ENCODE measurements at regions not wholly inside any gene's neighbourhood (a gene's known extent, or its start where the extent isn't known, plus 50 kb on each side); places are given as distances from the start of the nearest gene placed in this dataset.

DNA sequence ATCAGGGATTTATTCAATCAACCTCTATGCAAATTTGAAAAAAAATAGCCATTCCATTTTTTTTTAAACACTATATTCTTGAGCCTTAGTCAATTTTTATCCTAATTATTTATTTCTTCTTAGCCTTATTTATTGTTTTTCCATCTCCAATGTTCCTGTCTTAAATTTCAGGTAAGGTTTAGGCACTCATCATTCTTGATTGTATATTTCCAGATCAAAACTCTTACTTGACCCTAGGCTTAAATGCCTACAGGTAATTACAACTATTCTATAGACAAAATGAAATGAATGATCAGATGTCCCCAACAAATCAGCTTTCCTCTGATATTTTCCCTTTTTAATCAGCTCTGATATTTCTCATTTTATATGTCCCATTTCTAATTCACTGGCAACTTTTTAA is 402.6 kb upstream of the EPHA7 start:
- DNase-seq = no peak

DNA sequence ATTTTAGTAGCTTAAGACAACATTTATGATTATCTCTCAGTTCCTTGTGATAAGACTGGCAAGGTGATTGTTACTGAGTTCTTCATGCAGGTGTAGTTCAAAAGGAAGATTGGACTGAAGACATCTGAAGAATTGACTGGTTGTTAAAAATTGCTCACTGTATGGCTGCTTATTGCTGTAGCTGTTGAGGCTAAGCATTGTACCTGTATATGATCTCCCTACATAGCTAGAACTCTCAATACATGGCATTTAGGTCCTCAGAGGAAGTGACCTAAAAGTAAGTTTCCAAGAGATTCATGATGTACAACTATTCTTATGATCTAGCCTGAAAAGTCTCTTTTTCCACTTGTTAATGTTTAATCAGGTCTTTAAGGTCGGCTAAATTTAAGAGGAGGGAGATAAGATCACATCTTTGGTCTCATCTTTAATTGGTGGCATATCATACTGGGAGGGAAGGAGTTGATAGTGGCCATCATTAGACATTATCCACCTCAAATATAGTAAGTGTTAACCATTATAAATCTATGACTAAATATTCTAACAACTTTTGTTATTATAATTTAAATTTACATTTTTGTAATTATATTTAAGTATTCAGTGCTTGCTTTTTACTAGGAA is 401.2 kb upstream of the EPHA7 start:
- DNase-seq = no peak

DNA sequence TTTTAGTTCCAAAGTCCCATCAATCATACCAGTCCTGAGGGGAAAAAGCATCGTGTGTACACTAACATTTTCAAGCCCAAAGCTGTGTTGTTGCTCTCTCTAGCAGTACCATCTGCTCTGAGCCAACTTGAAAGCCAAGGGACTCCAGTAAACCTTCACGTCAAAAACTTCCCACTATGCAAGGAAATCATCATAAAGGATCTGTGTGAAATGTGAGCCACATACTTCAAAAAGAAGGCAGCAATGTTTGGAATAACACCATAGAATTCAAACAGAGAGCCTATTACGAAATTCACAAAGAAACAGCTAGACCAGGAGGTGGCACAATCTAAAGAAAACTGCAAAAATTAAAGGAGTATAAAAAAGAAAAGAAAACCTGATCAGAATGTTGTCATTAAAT is 399.8 kb upstream of the EPHA7 start:
- DNase-seq = no peak

DNA sequence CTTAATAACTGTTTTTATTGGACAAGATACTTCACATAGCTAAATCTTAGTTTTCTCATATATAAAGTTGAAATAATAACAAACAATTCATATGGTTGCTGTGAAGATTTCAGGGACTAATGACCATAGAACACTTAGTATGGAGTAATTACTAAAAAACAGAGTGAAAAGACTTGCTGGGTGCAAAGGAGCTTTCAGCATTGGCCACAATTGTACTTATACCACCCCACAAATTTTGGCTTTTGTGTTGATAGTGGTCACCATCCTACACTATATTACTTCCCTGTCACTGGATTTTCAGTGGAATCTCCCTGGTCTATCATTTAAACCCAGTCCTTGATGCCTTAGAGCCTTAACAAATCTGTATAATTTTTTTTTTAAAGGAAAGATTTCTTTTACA is 398.6 kb upstream of the EPHA7 start:
- DNase-seq = no peak

DNA sequence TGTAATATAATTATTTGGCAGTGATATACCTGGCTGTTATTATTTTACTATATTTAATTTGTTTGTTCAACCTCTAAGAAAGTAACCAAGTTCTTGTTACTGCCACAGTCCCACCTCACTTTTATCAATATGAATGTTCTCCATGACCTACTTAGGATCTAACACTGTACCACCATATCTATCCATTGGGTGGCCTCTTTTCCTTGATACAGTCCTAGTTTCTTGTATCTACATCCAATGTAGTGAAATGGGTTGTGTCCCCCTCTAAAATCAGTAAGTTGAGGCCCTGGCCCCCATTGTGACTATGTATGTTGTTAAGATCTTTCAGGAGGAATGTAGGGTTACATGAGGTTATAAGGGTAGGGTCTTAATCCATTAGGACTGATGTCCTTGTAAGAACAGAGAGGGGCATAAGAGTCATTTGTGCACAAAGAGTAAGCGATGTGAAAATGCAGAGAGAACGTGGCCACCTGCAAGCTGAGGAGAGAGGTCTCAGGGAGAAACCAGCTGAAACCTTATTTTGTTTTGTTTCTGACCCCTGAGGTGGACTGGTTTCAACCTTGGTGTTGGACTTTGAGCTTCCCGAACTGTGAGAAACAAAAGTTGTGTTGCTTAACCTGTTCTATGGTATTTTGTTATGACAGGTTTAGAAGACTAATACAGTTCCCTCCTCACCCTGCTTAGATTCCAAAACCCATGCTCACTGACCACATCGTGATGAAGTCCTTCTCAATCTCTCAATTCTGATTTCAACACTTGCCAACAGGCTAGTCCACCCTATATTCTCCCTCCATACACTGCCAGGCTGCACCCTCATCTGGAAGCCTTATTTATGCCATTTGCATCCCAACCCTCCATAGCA is 387.3 kb upstream of the EPHA7 start:
- no peak for DNase-seq

DNA sequence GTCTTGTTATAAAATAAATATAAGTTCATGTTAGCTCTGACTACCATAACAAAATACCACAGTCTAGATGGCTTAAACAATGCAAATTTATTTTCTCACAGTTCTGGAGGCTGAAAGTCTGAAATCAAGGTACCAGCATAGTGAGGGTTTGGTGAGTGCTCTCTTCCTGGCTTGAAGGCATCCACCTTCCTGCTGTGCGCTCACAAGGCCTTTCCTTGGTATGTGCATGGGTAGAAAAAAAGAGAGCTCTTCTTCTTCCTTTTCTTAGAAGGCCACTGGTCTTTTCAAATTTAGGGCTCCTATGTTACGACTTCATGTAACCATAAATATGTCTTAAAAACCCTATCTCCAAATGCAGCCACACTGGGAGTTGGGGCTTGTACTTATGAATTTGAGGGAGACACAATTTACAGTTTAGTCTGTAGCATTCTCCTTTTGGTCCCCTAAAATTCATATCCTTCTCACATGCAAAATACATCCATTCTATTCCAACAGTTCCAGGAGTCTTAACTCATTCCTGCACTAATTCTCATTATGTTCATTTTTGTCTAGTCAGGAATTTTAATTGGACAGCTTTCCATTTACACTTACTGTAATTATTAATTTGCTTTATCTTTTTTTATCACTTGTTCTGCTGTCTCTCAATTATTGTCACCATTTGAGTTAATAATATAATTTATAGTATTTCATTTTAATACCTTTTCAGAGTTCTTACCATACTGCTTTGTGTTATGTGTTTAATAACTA is 381.9 kb upstream of the EPHA7 start:
- DNase-seq = no peak

DNA sequence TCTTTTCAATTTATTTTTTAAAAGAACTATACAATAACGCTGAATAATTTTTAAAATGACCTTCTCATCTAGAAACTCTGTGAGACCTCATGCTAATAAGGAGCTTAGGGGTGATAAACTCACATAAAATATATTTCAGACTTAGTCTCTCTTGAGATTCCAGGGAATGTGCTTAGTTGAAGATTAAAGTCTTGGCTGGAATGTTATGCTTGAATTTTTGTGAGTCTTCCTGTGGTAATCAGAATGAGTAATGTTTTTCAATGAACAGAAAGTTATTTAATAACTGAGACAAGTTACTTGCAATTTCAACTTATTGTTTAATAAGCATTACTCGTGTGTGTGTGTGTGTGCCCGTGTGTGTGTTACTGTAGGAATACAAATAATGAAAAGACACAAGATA is 379.9 kb upstream of the EPHA7 start:
- DNase-seq = peak; percentile 38

DNA sequence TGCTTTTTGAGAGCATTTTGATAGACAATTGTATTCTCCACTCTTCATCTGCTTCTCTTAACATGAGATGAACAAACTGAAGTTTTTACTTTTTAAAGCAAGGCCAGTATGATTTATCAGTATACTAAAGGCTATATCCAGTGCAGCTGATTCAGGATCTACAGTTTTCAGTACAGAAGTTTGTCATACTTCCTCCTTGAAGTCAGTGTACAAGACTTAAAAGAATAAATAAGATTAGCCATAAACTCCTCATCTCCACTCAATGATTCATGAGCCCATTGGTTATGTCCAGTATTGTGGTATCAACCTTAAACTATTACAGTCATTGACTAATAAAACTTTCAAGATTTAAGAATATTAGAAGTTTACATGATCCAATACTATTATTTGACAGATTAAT is 374.8 kb upstream of the EPHA7 start:
- DNase-seq = peak; percentile 61

DNA sequence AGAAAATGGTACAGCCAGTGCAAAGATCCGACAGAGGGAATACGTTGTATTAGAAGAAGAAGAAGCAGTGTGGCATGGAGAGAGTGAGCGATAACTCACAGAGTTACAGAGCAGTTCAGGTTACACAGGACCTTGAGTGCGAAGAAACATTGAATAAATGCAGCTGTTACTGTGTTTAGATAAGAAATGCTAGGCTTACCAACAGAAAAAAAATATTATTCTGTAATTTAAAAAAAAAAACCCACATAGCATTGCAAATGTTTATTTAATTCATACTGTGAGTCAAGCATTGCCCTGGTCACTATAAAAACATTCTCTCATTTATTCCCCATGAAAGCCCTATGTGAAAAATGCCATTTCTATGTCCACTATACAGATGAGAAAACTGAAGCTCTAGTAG is 373.4 kb upstream of the EPHA7 start:
- peak; percentile 79 for DNase-seq

DNA sequence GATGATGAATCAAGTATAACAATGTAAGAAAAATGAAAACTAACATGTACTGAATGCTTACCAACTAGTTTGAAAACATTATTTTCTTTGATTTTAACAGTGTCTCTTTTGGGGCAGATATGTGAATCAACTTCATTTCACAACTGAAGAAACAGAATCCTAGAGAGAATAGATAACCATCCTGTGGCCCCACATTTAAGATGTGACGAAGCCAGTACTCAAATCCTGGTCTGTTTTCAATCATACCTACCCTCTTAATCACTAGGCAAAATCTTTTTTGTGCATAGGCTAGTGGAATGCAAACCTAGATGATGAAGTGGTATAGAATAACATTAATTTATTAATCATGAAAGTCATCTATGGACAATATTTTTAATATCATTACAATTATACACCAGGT is 371.6 kb upstream of the EPHA7 start:
- DNase-seq = peak; percentile 75

DNA sequence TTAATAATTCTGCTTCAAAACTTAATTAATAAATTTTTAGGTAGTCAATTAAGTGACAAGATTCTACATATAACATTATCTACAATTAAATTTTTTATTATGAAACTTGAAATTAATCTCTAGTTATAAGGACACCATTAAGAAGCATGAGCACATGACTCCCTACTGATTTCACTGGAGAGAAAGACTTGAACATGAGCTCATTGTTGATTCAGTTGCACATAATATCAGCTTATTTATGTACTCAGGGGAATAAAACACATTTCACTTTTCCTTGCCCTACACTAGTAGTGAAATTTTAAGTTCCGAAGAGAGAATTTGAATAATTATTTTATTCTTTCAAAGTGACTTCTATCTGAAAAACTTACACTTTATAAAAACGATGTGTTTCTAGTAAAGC is 370.2 kb upstream of the EPHA7 start:
- DNase-seq = no peak

DNA sequence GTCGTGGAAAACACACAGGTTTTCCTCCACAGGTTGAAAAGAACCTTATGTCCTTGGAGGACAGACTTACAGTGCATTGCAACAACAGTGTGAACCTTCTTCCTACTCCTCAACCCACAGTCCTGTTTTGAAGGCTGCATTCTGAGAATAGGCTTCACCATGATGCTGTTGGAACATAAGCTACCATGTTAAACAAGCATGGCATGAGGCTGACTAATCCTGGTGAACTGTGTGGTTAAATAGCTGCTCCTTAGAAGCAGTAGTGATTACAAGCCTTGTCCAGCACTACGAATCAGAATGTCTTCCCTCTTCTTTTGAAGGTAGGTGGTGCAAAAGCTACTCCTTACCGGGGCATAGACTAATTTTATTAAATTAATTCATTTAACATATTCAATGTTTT is 368.5 kb upstream of the EPHA7 start:
- DNase-seq = peak; percentile 70

DNA sequence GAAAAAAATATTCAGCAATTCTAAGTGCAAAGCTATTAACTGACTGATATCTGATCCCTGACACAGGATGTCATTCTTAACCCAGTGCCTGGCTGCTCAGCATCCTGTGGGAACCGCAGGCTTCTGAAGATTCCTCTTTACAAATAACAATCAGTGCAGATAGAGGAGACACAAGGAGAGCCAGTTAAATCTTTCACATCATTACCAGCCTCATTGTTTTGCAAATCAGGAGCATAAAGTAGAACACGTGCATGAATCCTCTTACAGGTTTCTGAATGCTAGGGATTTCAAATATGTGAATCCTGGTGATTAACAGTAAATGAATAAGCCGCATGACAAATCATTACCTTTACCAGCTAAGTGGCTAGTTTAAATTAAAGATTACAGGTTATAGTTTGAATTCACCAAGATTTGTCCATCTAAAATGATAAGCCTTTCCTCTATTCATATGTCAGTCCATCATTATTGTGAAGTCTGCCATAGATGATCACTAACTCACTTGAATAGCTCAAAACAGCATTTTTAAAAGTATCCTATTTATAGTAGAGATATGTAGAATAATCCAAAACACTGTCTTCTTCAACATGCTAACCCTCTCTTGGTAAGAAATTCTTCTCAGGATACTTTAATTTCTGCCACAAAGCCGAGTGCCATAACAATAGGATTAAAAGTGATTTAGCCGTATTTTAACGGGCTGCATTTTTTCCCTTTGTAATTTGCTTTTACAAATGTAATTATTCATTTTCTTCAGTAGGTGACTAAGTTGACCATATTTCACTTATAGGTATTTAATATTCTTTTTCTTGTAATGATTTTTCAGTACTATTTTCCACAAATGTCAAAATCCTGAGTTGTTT is 367.3 kb upstream of the EPHA7 start:
- DNase-seq = peak; percentile 54

DNA sequence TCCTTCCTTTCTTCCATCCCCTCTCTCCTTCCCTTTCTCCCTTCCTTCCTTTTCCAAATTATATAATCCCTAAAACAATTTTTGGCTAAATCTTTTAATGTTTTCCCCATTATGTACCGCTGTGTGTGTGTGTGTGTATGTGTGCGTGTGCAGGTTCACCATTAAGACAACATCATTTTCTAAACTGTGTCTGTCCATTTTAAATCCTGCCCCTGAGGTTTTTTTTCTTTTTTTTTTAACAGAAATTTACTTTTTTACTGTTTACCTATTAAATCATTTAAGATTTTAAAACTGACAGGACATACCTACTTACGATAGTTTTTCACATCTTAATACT is 366.3 kb upstream of the EPHA7 start:
- DNase-seq = no peak

DNA sequence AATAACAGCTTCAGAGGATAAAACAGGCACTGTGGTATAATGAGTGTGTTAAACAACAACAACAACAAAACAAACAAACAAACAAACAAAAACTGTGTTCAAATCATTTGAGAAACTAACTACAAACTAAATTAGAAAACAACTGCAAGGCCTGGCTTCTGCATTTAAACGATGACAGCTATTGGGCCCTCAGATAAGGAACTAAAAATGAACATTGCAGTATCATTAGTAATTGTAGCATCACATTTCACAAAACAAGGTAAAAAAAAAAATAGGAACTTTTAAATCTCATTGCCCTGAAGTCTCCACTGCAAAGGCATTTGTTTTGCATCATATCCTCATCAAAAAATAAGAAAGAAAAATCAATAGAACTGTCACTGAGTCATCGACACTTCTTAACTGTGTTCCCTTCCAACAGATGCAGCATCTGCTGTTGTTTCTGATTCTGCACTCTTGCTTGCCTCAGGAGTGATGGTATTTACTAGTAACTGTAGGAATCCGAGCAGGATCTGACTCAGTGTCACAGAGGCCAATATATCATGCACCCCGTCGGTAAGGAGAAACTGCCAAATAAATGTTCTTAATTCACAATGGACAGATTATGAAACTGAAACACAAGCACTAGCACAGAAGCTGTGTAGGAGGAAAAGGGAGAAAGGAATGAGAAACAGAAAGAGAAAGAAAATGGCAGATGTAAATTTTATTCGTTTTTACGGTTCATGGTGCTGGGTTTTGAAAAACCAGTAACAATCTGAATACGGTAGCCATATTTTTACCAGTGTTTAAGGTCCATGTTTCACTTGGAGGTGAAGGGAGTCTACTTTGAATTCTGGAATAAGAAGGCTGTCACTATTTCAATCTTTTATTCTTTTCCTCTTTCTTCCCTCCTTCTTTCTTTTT is 365.7 kb upstream of the EPHA7 start:
- DNase-seq = peak; percentile 96

DNA sequence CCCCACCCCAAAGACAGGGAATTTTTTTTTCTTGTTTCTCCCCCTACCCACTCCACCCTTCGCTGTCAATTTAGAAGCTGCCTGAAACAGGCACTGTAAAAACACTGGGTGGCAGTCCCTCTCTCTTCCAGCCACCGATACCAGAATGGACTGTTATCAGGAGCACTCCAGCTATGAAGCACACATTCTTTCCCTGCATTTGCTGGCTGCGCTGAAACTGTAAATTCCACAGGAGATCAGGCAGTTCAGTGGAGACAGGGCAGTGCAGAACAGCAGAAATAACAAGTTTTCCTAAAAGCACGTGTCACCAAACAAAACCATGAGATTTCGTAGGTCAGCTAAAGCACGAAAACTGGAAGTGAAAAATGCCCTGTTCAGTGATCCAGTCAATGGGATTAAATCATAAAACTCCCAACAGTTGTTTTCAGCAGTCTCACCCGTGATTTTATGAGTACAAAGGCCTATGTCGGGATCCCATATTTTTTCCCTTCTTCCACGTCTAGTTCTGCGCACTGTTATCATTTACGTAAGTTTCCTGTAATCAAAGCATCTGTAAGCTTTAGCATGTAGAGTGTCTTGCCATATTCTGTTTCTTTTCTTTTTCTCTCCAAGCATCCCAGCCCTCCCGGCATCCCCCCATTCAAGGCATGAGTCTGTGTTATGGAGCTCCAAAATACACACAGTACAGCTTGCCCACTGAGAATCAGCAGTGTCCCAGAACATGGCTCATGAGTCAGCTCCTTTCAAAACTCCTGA is 359.9 kb upstream of the EPHA7 start:
- DNase-seq = peak; percentile 38

DNA sequence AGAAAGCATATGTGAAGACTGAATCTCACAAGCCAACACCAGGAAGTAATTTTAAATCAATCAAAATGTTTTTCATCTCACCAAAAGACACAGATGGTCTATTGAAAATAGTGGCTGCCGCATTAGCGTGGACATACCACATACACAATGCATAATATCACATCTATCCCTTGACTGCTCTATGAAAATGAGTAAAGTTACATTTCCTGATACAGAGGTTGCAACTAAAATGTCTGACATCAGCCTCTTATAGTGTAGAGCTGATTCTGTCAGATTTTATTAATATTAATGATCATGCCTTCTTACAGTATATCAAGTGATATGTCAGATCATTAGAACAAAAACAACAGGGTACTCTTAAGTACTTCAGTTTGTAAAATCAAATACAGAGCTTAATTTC is 339.8 kb upstream of the EPHA7 start:
- no peak for DNase-seq

DNA sequence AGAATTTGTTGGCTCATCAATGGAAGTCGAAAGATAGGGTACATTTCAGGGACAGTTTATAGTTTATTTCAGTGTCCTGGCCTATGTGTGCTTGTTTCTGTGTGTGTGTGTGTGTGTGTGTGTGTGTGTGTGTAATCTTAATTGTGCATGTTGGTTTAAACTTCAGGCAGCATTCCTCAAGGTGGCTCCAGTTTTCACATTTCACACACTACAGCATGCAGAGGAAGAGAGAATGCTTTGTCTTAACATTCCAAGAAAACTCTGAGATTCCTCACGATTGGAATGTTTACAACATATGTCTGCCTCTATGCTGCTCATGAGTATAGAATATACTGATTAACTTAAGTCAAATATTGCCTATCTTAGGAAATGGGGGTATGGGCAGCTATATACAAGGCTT is 332.6 kb upstream of the EPHA7 start:
- DNase-seq = peak; percentile 30

DNA sequence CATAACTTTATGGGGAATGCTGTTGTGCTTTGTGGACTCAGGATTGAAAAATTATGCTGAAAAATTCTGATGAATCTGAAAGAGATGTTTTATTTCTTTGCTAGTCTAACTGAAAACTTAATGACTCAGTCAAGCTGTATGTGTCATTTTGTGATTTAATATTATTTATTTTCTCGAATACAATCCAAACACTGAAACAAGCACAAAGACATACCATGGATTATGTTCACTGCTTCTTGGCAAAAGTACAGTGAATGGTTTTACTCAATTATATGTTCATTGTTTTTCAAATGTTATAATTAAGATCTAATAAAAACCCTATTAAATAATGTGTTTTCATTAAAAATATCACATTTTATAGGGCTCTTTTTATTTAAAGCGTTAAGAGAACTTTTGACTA is 330.6 kb upstream of the EPHA7 start:
- DNase-seq = peak; percentile 25

DNA sequence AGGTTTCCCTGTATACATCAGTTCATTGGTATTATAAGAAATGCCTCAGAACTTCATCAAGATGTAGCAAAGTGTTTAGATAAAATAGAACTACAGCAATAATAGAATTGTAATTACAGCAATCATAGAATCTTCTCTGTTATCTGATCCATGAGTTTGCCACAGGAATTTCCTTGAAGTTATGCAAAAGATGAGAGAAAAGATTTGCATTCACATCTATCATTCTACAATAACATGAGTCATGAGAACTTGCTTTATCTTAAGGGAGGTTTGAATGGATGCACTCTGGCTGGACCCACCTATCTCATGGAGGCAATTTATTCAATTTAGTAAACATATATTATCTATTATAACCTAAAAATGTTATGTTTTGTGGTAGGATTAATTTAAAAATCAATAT is 329.8 kb upstream of the EPHA7 start:
- DNase-seq = peak; percentile 38

DNA sequence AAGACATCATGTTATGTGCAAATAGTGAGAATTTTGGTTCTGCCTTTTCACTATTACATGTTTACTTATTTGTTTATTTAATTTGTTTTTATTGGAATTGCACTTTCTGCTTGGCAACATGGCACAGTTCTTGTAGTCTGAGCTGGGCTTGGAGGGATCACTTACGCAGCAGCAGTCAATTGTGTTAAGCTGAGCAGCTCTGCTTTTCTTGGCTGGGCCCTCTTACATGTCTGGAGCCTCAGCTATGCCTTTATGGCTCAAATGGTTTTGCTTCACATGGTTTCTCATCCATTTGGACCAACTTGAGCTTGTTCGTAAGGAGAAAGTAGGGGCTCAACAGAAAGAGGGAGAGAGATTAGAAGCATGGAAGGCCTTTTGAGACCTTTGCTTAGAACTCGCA is 327.5 kb upstream of the EPHA7 start:
- no peak for DNase-seq

Data from HCEC 1CT (cell line).